Fibroblast of lung (primary cell): ENCODE measurements at regions not wholly inside any gene's neighbourhood (a gene's known extent, or its start where the extent isn't known, plus 50 kb on each side); places are given as distances from the start of the nearest gene placed in this dataset.

Experiments used
- DNase-seq, 2 donors: peaks; one replicate each; pipeline versions ENCODE4 v3.0.0 to v3.0.0-alpha.2; 2010; ENCODE audit warnings: low read depth in 2 of 2
- H2AFZ ChIP-seq: 2 replicates; pipeline ENCODE4 v1.5.1; 2012; ENCODE audit warnings: low read length, control low read depth, inconsistent platforms
- H3K27ac ChIP-seq: 2 replicates; pipeline ENCODE4 v1.5.1; 2011; ENCODE audit warnings: low read length, control low read depth; ENCODE audit not compliant: insufficient read depth
- H3K27me3 ChIP-seq: 2 replicates; pipeline ENCODE4 v1.5.1; 2011; ENCODE audit warnings: mild to moderate bottlenecking, low read length; ENCODE audit not compliant: control insufficient read depth, insufficient read depth
- H3K36me3 ChIP-seq: 2 replicates; pipeline ENCODE4 v1.5.1; 2011; ENCODE audit warnings: low read length; ENCODE audit not compliant: control insufficient read depth, insufficient read depth
- H3K4me1 ChIP-seq: 2 replicates; pipeline ENCODE4 v1.5.1; 2011; ENCODE audit warnings: low read length; ENCODE audit not compliant: control insufficient read depth, insufficient read depth; ENCODE audit errors: extremely low read depth
- H3K4me2 ChIP-seq: 2 replicates; pipeline ENCODE4 v1.5.1; 2011; ENCODE audit warnings: low read length, control low read depth; ENCODE audit not compliant: insufficient read depth; ENCODE audit errors: extremely low read depth
- H3K4me3 ChIP-seq, 4 experiments: fragments of 200-600 bp in 1 of 4; sonication (generic) in 1 of 4; replicated peaks in 1 of 4; 2 replicates each; pipeline ENCODE4 v1.5.1; 2011 to 2016; ENCODE audit warnings: low read length in 4 of 4, low read depth in 3 of 4, mild to moderate bottlenecking in 3 of 4, control low read depth in 2 of 4, inconsistent platforms in 1 of 4, mixed read lengths in 1 of 4; ENCODE audit not compliant: insufficient read depth in 1 of 4; ENCODE audit errors: control extremely low read depth in 1 of 4
- H3K79me2 ChIP-seq: 2 replicates; pipeline ENCODE4 v1.5.1; 2012; ENCODE audit warnings: mild to moderate bottlenecking, low read length, inconsistent platforms; ENCODE audit not compliant: control insufficient read depth, insufficient read depth
- H3K9ac ChIP-seq: 2 replicates; pipeline ENCODE4 v1.5.1; 2011; ENCODE audit warnings: mild to moderate bottlenecking, low read length, control low read depth; ENCODE audit not compliant: insufficient read depth
- H3K9me3 ChIP-seq: 2 replicates; pipeline ENCODE4 v1.5.1; 2012; ENCODE audit warnings: low read depth, low read length; ENCODE audit not compliant: control insufficient read depth, insufficient read depth
- H4K20me1 ChIP-seq: 2 replicates; pipeline ENCODE4 v1.5.1; 2011; ENCODE audit warnings: low read length; ENCODE audit not compliant: control insufficient read depth, insufficient read depth; ENCODE audit errors: extremely low read depth
- EZH2 ChIP-seq: IDR thresholded peaks from 2 replicates; pipeline ENCODE4 v1.5.1; 2012; ENCODE audit warnings: low read length, control low read depth, mild to moderate bottlenecking; ENCODE audit errors: missing control alignments
- TF ChIP-seq, protein P1 (sequence below), 2 donors: IDR thresholded peaks in 1 of 2; conservative IDR thresholded peaks in 1 of 2; 1 replicate in 1 of 2; 2 replicates in 1 of 2; pipeline ENCODE4 v1.5.1; 2011 to 2012; ENCODE audit warnings: low read length in 2 of 2, control low read depth in 1 of 2, inconsistent platforms in 1 of 2, low read depth in 1 of 2, mild to moderate bottlenecking in 1 of 2

DNA sequence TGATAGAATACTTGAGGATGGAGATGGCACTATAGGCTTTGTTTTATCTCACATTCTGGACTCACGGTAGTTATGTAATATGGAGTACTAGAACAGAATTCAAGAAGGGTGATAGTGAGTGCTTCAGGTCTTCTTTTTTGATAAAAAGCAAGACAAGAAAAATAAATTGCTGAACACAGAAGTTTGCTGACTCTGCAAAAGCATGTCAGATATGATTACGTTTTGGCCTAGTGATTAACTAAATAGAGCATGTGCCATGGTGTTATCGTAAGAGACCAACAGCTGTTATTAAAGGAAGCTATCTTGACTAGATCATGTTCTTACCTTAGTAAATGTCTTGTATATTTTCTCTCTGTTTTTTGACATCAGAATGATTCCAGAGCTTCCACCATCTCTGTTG, 436.9 kb upstream of the LCORL start:
- no peak overlapping the region for H3K4me3 ChIP-seq
- no peaks in the 10 kb centered on the region for H3K79me2 ChIP-seq
- TF ChIP-seq, protein P1, sequence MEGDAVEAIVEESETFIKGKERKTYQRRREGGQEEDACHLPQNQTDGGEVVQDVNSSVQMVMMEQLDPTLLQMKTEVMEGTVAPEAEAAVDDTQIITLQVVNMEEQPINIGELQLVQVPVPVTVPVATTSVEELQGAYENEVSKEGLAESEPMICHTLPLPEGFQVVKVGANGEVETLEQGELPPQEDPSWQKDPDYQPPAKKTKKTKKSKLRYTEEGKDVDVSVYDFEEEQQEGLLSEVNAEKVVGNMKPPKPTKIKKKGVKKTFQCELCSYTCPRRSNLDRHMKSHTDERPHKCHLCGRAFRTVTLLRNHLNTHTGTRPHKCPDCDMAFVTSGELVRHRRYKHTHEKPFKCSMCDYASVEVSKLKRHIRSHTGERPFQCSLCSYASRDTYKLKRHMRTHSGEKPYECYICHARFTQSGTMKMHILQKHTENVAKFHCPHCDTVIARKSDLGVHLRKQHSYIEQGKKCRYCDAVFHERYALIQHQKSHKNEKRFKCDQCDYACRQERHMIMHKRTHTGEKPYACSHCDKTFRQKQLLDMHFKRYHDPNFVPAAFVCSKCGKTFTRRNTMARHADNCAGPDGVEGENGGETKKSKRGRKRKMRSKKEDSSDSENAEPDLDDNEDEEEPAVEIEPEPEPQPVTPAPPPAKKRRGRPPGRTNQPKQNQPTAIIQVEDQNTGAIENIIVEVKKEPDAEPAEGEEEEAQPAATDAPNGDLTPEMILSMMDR (conservative IDR thresholded peaks at IDR 0.05 in 1 of 2, IDR thresholded peaks at IDR 0.05 in 1 of 2; ENCODE audit: low read depth in 1 of 2, low read length in 2 of 2) = no peak
- TF ChIP-seq EZH2 = no peak
- H4K20me1 ChIP-seq = no peaks in the 10 kb centered on the region
- DNase-seq = no peak
- no peak overlapping the region for H3K4me2 ChIP-seq
- no peaks in the 10 kb centered on the region for H3K9me3 ChIP-seq
- H3K27ac ChIP-seq = no peak overlapping the region
- H2AFZ ChIP-seq = no peak overlapping the region
- H3K9ac ChIP-seq = no peak overlapping the region
- H3K36me3 ChIP-seq = no peaks in the 10 kb centered on the region
- no peaks in the 10 kb centered on the region for H3K4me1 ChIP-seq
- H3K27me3 ChIP-seq = no peaks in the 10 kb centered on the region

DNA sequence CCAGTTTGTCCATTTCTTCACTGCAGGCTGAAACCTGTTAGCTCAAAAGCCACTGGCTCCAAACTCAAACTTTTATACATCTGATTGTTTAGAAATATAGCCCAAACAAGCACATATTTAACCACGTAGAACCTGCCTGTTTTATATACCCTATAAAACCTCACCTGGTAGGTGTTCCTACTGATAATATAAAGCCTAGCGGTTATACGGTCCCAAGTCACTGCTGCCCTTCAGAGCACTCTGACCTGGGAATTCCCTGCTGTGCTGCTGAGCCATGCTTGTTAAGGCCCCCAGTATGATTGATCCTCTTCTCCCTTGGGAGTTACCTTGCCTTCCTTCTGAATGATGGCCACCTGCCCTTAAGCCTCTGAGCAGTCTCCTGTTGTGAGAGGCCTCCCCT, 432.8 kb upstream of the LCORL start:
- Histone ChIP-seq H3K27me3 (no peaks in the 10 kb centered on the region), H4K20me1 (no peaks in the 10 kb centered on the region), H3K9me3 (no peaks in the 10 kb centered on the region), H2AFZ (no peak overlapping the region), H3K36me3 (no peaks in the 10 kb centered on the region), H3K4me2 (no peak overlapping the region), H3K27ac (no peak overlapping the region), H3K4me1 (no peaks in the 10 kb centered on the region), H3K9ac (no peak overlapping the region), H3K79me2 (no peaks in the 10 kb centered on the region), H3K4me3 (no peak overlapping the region)
- TF ChIP-seq, protein P1 (conservative IDR thresholded peaks at IDR 0.05 in 1 of 2, IDR thresholded peaks at IDR 0.05 in 1 of 2; ENCODE audit: low read depth in 1 of 2, low read length in 2 of 2) = no peak
- no peak for TF ChIP-seq EZH2
- no peak for DNase-seq

DNA sequence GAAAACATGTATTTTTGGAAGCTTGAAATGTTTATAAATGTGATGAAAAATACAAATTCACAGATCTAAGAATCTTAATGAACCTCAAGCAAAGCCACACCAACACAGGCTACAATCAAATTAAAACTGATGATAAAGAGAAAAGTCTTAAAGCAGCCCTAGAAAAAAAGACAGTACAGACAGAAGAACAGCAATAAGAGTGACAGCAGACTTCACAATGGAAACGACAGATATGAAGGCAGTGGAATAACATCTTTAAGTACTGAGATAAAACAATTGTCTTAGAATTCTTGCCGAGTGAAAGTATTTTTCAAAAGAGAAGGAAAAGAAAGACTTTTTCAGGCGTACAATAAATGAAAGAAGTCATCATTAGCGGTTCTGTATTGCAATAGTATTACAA, 423.6 kb upstream of the LCORL start:
- H3K9me3 ChIP-seq = no peaks in the 10 kb centered on the region
- H4K20me1 ChIP-seq = no peaks in the 10 kb centered on the region
- H3K27ac ChIP-seq = no peak overlapping the region
- no peak for DNase-seq
- no peaks in the 10 kb centered on the region for H3K79me2 ChIP-seq
- H2AFZ ChIP-seq = no peak overlapping the region
- H3K36me3 ChIP-seq = no peaks in the 10 kb centered on the region
- no peak overlapping the region for H3K9ac ChIP-seq
- no peak overlapping the region for H3K4me2 ChIP-seq
- TF ChIP-seq EZH2 = no peak
- H3K4me1 ChIP-seq = no peaks in the 10 kb centered on the region
- no peak overlapping the region for H3K4me3 ChIP-seq
- no peaks in the 10 kb centered on the region for H3K27me3 ChIP-seq
